Left ventricle myocardium inferior (tissue), 1 donor: ENCODE measurements at regions not wholly inside any gene's neighbourhood (a gene's known extent, or its start where the extent isn't known, plus 50 kb on each side); places are given as distances from the start of the nearest gene placed in this dataset.

Experiments used
- DNase-seq: peaks from one replicate; pipeline ENCODE4 v3.0.0-alpha.2; 2020
- H3K27ac ChIP-seq: fragments of 200-600 bp; replicated peaks from 2 replicates; pipeline ENCODE4 v1.8.0; 2021
- H3K27me3 ChIP-seq: fragments of 200-600 bp; 2 replicates; pipeline ENCODE4 v1.8.0; 2021; ENCODE audit warnings: low read depth
- H3K36me3 ChIP-seq: fragments of 200-600 bp; 2 replicates; pipeline ENCODE4 v1.8.0; 2021
- H3K4me1 ChIP-seq: fragments of 200-600 bp; 2 replicates; pipeline ENCODE4 v1.8.0; 2021
- H3K4me3 ChIP-seq: fragments of 200-600 bp; 2 replicates; pipeline ENCODE4 v1.8.0; 2021; ENCODE audit warnings: mild to moderate bottlenecking, moderate library complexity
- H3K9me3 ChIP-seq: fragments of 200-600 bp; replicated peaks from 2 replicates; pipeline ENCODE4 v1.8.0; 2021
- intact Hi-C: fragments of 100-400 bp; cut with micrococcal nuclease; formaldehyde crosslinking; loops from one replicate; pipeline ENCODE4 v1.11.0; 2022
- TF ChIP-seq, protein P1 (sequence below): fragments of 200-600 bp; IDR thresholded peaks from 2 replicates; pipeline ENCODE4 v1.8.0; 2021; ENCODE audit warnings: antibody characterized with exemption, mild to moderate bottlenecking, borderline replicate concordance
- donor health status: DM: no; HTN: yes; CAD: no; lungs with severe emphysema.

DNA sequence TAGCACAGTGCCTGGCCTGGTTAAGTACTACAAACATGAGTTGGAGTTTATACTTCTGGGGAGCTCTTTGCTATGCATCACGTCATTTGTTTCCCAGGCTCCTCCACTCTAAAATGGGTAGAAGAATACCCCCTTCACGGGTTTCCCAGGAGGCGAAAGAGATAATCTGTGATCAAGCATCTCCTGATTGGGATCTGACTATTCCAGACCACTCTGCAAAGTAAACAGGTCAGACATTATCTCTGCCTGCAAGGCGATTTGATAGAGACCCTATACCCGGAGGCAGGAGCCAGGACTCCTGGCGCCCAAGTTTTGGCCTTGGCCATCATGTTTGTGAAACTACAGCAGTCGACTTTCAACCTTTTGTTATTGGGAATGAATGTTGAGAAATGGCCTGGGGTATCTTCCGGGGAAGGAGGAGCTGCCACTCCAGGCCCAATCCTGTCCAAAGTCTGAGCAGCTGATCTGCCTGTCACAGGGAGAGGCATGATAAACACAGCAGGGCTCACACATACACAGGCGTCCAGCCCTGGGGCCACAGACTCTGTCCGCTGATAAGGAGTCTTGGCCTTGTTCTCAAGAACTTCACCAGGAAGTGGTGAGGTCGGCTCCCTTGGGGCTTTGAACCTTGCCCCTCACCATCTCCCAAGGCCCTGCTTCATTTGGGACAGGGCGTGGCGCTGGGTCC lies 199.9 kb downstream of the MAF start:
- DNase-seq: no peak
- no peak overlapping the region for H3K4me3 ChIP-seq
- TF ChIP-seq, protein P1, sequence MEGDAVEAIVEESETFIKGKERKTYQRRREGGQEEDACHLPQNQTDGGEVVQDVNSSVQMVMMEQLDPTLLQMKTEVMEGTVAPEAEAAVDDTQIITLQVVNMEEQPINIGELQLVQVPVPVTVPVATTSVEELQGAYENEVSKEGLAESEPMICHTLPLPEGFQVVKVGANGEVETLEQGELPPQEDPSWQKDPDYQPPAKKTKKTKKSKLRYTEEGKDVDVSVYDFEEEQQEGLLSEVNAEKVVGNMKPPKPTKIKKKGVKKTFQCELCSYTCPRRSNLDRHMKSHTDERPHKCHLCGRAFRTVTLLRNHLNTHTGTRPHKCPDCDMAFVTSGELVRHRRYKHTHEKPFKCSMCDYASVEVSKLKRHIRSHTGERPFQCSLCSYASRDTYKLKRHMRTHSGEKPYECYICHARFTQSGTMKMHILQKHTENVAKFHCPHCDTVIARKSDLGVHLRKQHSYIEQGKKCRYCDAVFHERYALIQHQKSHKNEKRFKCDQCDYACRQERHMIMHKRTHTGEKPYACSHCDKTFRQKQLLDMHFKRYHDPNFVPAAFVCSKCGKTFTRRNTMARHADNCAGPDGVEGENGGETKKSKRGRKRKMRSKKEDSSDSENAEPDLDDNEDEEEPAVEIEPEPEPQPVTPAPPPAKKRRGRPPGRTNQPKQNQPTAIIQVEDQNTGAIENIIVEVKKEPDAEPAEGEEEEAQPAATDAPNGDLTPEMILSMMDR: no peak
- peaks cover 8% of the 10 kb centered on the region for H3K9me3 ChIP-seq
- H3K4me1 ChIP-seq: no peaks in the 10 kb centered on the region
- H3K27ac ChIP-seq: no peak overlapping the region
- intact Hi-C loops: no loop called here
- H3K27me3 ChIP-seq: no peaks in the 10 kb centered on the region
- H3K36me3 ChIP-seq: no peaks in the 10 kb centered on the region

DNA sequence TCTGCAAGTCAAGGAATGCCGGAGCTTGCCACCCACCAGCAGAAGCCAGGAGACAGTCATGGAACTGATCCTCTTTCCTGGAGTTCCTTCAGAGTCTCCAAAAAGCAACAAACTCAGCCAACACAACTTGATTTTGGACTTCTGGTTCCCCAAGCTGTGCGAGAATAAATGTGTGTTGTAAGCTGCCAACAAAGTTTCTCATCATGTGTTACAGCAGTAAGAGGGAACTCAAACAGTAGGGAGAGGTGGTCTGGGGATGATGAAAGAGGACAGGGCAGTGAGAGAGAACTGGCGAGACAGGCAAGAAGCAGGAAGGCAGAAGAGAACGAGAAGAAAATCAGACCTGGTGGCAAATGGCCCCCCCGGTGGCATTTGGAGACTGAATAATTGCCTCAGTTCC lies 204.9 kb downstream of the MAF start:
- no peaks in the 10 kb centered on the region for H3K27me3 ChIP-seq
- DNase-seq: no peak
- intact Hi-C loops: no loop called here
- TF ChIP-seq, protein P1: no peak
- H3K27ac ChIP-seq: no peak overlapping the region
- no peak overlapping the region for H3K4me3 ChIP-seq
- H3K9me3 ChIP-seq: peaks cover 8% of the 10 kb centered on the region
- H3K36me3 ChIP-seq: no peaks in the 10 kb centered on the region
- H3K4me1 ChIP-seq: peaks cover 16% of the 10 kb centered on the region

DNA sequence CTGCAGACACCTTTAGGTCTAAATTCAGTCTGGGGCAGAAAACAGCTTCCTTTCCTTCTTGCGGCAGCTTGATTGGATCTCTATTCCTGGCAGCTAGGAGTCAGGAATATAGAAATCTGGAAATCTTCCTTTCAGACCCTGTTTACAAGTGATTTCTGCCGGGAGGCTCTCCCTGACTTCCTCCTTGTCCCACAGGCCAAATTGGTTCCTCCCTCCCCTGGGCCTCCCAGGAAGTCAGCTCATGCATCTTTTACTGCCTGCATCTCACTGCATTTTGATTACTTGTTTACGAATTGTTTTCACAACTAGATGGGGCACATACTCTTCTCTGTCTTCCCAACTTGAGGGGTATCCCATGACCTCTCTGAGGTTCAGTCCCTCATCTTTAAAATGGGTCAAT lies 206.3 kb downstream of the MAF start:
- Histone ChIP-seq H3K36me3 (no peaks in the 10 kb centered on the region), H3K27ac (no peak overlapping the region), H3K27me3 (no peaks in the 10 kb centered on the region), H3K4me1 (peaks cover 21% of the 10 kb centered on the region), H3K9me3 (peaks cover 8% of the 10 kb centered on the region), H3K4me3 (no peak overlapping the region)
- DNase-seq: no peak
- TF ChIP-seq, protein P1: no peak
- intact Hi-C loops: no loop called here

DNA sequence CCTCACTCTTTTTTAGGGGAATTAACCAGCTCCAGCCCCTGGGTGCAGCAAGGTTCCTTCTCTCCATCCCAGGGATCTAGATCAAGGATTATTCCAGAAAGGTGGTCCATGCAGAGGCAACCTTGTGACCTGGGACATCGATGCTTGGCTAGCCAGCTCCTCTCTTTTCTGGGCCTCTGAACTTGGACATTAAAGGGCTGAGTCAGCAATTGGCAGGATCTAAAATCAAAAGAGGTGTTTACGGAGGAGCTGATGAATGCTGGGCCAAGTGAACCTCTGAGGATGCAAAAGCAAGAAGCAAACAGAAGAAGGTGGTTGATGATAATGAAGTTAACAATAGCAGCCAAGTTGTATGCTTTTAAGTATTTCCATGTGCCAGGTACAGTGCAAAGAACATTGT lies 207.0 kb downstream of the MAF start:
- Histone ChIP-seq H3K4me3 (no peak overlapping the region), H3K9me3 (peaks cover 8% of the 10 kb centered on the region), H3K4me1 (peaks cover 21% of the 10 kb centered on the region), H3K36me3 (no peaks in the 10 kb centered on the region), H3K27ac (no peak overlapping the region), H3K27me3 (no peaks in the 10 kb centered on the region)
- intact Hi-C loops: no loop called here
- TF ChIP-seq, protein P1: no peak
- no peak for DNase-seq

DNA sequence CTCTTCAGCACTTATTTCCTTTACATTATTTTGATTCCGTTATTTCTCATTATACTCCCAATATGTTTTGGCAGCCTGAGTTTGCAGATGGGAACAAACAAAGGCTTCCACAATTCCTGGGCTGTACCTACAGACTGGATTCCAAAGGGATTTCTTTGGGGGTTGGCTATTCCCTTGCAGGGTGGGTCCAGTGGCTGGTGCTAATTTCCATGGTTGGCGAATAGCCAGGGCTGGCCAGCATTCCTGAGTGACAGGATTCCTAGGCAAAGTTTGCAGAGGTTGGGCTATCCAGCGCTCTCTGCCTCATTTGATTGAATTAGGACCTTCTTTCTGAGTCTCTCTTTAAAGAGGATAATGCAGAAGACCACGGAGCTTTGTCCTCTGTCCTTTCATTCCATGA lies 207.4 kb downstream of the MAF start:
- DNase-seq: no peak

More for the DNA sequence above, 207.4 kb downstream of the MAF start:
- intact Hi-C loops: no loop called here
- TF ChIP-seq, protein P1: no peak
- Histone ChIP-seq H3K4me1 (peaks cover 21% of the 10 kb centered on the region), H3K27ac (no peak overlapping the region), H3K4me3 (no peak overlapping the region), H3K27me3 (no peaks in the 10 kb centered on the region), H3K36me3 (no peaks in the 10 kb centered on the region), H3K9me3 (peaks cover 7% of the 10 kb centered on the region)
